ENCODE measurements at regions not wholly inside any gene's neighbourhood (a gene's known extent, or its start where the extent isn't known, plus 50 kb on each side); places are given as distances from the start of the nearest gene placed in this dataset.
A peak's percentile ranks its signal among the peaks of the same experiment; 100 is the strongest.

DNA sequence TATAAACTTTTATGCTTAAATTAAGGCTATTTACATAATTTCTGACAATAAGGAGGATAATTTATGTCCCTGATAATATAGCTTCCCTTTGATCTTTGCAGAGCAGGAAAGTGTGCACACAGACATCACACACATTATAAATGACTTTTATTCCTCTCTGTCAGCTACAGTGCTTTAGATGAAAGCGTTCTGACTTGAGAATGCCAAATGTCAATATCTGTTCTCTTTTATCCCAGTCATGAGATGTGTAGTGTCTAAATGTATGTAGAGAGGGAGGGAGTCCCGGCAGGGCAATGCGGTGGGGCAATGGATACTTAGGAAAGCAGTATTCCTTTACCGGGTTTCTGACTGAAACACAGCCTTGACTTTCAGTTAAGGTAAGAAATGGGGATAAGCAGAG lies 225.4 kb upstream of the CHORDC1 start:
- Mint-ChIP-seq H3K4me1 (ENCODE audit: unreplicated experiment) (peaks cover 13% of the 10 kb centered on the region), H3K36me3 (no peaks in the 10 kb centered on the region), H3K4me3 (peak overlapping the region; percentile 40), H3K9me3 (peaks cover 4% of the 10 kb centered on the region), H3K27ac (peak overlapping the region; percentile 17), H3K27me3 (no peaks in the 10 kb centered on the region)
- DNase-seq (ENCODE audit: extremely low spot score, unreplicated experiment), result no peak
- TF ChIP-seq, protein P1, sequence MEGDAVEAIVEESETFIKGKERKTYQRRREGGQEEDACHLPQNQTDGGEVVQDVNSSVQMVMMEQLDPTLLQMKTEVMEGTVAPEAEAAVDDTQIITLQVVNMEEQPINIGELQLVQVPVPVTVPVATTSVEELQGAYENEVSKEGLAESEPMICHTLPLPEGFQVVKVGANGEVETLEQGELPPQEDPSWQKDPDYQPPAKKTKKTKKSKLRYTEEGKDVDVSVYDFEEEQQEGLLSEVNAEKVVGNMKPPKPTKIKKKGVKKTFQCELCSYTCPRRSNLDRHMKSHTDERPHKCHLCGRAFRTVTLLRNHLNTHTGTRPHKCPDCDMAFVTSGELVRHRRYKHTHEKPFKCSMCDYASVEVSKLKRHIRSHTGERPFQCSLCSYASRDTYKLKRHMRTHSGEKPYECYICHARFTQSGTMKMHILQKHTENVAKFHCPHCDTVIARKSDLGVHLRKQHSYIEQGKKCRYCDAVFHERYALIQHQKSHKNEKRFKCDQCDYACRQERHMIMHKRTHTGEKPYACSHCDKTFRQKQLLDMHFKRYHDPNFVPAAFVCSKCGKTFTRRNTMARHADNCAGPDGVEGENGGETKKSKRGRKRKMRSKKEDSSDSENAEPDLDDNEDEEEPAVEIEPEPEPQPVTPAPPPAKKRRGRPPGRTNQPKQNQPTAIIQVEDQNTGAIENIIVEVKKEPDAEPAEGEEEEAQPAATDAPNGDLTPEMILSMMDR (conservative IDR thresholded peaks at IDR 0.05), result no peak

DNA sequence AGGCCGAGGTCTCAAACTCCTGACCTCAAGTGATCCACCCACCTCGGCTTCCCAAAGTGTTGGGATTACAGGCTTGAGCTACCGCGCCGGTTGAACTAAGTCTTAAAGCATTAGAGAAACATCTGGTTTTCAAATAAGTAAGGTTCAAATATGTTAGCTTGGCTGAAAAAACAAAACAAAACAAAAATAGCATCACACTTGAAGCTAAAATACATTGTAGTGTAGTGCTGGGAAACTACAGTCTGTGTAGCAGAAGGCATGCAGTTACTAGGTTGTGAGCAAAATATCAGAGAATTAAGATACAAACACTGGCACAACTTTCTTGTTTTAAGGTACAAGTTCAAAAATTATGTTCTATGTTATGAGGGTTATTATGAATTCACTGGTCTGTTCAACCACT lies 224.8 kb upstream of the CHORDC1 start:
- Mint-ChIP-seq H3K27ac (no peak overlapping the region), H3K9me3 (peaks cover 4% of the 10 kb centered on the region), H3K4me1 (ENCODE audit: unreplicated experiment) (peaks cover 13% of the 10 kb centered on the region), H3K4me3 (no peak overlapping the region), H3K27me3 (no peaks in the 10 kb centered on the region), H3K36me3 (no peaks in the 10 kb centered on the region)
- no peak for DNase-seq (ENCODE audit: extremely low spot score, unreplicated experiment)
- TF ChIP-seq, protein P1 (conservative IDR thresholded peaks at IDR 0.05), result no peak

DNA sequence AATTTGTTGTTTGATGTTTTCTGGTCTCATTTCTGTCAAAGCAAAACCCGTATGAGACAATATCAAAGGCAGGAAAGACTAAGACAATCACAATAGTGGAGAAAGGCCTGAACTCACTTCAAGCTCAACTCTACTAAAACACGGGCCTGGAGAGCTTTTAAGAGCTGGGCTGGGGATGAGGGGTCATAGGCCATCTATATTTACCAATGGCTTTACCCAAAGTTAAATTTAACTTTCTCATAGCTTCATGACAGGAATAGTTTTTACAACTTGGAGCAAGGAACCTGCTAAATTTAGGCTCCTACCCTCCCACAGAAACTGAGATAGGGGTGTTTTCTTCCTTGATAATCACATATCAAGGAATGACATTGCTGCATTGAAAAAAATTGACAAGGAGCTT lies 223.4 kb upstream of the CHORDC1 start:
- DNase-seq (ENCODE audit: extremely low spot score, unreplicated experiment), result no peak
- peaks cover 13% of the 10 kb centered on the region for H3K4me1 Mint-ChIP-seq (ENCODE audit: unreplicated experiment)
- TF ChIP-seq, protein P1 (conservative IDR thresholded peaks at IDR 0.05), result no peak
- no peaks in the 10 kb centered on the region for H3K27me3 Mint-ChIP-seq
- H3K4me3 Mint-ChIP-seq, result no peak overlapping the region
- no peaks in the 10 kb centered on the region for H3K36me3 Mint-ChIP-seq
- peaks cover 4% of the 10 kb centered on the region for H3K9me3 Mint-ChIP-seq
- peak overlapping the region; percentile 15 for H3K27ac Mint-ChIP-seq

DNA sequence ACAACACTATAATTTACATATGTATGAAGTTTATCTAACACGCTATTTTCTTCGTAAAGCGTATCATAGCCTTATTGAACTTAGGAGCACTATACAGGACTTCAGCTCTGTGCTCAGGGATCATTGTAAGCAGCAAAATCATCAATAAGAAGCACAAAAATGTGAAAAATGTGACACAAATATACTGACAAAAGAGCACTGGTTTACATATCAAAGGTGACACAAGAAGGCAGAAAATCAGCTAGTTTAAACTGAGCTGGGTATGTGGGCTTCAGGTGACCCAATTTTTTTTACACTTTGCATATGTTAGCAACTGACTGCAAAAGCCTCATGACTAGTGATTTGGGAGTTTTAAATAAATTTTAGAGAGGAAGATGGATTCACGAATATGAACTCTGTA lies 215.2 kb upstream of the CHORDC1 start:
- Mint-ChIP-seq H3K9me3 (no peaks in the 10 kb centered on the region), H3K36me3 (no peaks in the 10 kb centered on the region), H3K27me3 (no peaks in the 10 kb centered on the region), H3K4me3 (no peak overlapping the region), H3K27ac (no peak overlapping the region), H3K4me1 (ENCODE audit: unreplicated experiment) (no peaks in the 10 kb centered on the region)
- TF ChIP-seq, protein P1 (conservative IDR thresholded peaks at IDR 0.05), result no peak
- no peak for DNase-seq (ENCODE audit: extremely low spot score, unreplicated experiment)

GRCh38 chr11:90434858-90435257 lies 212.0 kb upstream of the CHORDC1 start:
- TF ChIP-seq, protein P1 (conservative IDR thresholded peaks at IDR 0.05), result peak; percentile 55
- no peaks in the 10 kb centered on the region for H3K27me3 Mint-ChIP-seq
- no peaks in the 10 kb centered on the region for H3K9me3 Mint-ChIP-seq
- no peak overlapping the region for H3K27ac Mint-ChIP-seq
- DNase-seq (ENCODE audit: extremely low spot score, unreplicated experiment), result no peak
- H3K4me1 Mint-ChIP-seq (ENCODE audit: unreplicated experiment), result no peaks in the 10 kb centered on the region
- no peaks in the 10 kb centered on the region for H3K36me3 Mint-ChIP-seq
- no peak overlapping the region for H3K4me3 Mint-ChIP-seq

DNA sequence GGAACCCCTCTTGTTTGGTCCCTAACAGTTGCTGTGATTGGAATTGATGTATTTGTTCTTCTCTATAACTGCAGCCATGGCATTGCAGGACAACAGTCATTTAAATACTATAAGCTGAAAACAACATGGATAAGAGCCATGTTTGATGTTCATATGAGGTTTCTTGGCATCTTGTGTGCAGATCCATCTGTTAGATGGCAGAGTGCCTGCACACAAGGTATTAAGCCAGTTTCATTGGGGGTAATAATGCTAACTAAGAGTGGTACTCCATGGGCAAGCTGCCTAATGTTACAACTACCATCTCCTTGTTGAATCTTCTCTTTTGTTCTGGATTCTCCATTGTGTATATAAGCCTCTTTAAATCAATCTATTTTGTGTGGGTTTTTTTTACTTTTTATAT lies 206.0 kb upstream of the CHORDC1 start:
- Mint-ChIP-seq H3K4me1 (ENCODE audit: unreplicated experiment) (no peaks in the 10 kb centered on the region), H3K27ac (no peak overlapping the region), H3K9me3 (no peaks in the 10 kb centered on the region), H3K4me3 (no peak overlapping the region), H3K27me3 (no peaks in the 10 kb centered on the region), H3K36me3 (no peaks in the 10 kb centered on the region)
- DNase-seq (ENCODE audit: extremely low spot score, unreplicated experiment), result no peak
- TF ChIP-seq, protein P1 (conservative IDR thresholded peaks at IDR 0.05), result no peak

All from type B pancreatic cell (in vitro differentiated cells).